Right lobe of liver (tissue), 6 donors: ENCODE measurements at regions not wholly inside any gene's neighbourhood (a gene's known extent, or its start where the extent isn't known, plus 50 kb on each side); places are given as distances from the start of the nearest gene placed in this dataset.

Experiments used
- ATAC-seq, 4 donors: fragments of 200-7000 bp; cut with Tn5 transposase; one replicate each; pipeline ENCODE4 v1.9.1; 2020; ENCODE audit warnings: mild to moderate bottlenecking in 4 of 4, moderate library complexity in 4 of 4
- DNase-seq, 3 donors: peaks; one replicate each; pipeline ENCODE4 v3.0.0-alpha.2; 2020
- H3K27ac ChIP-seq, 3 donors: fragments of 200-600 bp; one replicate each; pipeline ENCODE4 v1.8.0; 2022
- H3K27me3 ChIP-seq, 2 donors: fragments of 200-600 bp; one replicate each; pipeline ENCODE4 v1.8.0; 2022
- H3K36me3 ChIP-seq, 4 donors: fragments of 200-600 bp; sonication (generic) in 1 of 4; one replicate each; pipeline versions ENCODE4 v1.5.1 to v1.8.0; 2017 to 2022; ENCODE audit warnings: control low read depth in 1 of 4
- H3K4me1 ChIP-seq, 4 donors: fragments of 200-600 bp; sonication (generic) in 1 of 4; one replicate each; pipeline versions ENCODE4 v1.5.1 to v1.8.0; 2017 to 2022; ENCODE audit warnings: control low read depth in 1 of 4
- H3K4me3 ChIP-seq, 3 donors: fragments of 200-600 bp; one replicate each; pipeline ENCODE4 v1.8.0; 2022
- H3K9me3 ChIP-seq, 4 donors: fragments of 200-600 bp; sonication (generic) in 1 of 4; one replicate each; pipeline versions ENCODE4 v1.5.1 to v1.8.0; 2017 to 2022; ENCODE audit warnings: control low read depth in 1 of 4
- POLR2A ChIP-seq: fragments of 450-650 bp; IDR thresholded peaks from one replicate; pipeline ENCODE4 v1.6.1; 2017; ENCODE audit warnings: antibody characterized with exemption, mild to moderate bottlenecking
- WGBS: methylation state at CpG from one replicate; pipeline ENCODE4 v1.1.6; 2018; ENCODE audit warnings: low coverage, low lambda C conversion rate; ENCODE audit not compliant: insufficient coverage; ENCODE audit errors: missing lambda C conversion rate; 5-methylcytosine and 5-hydroxymethylcytosine counted together
- intact Hi-C, 2 donors: fragments of 100-400 bp; cut with DNase I; formaldehyde crosslinking; loops; one replicate each; pipeline versions ENCODE4 v1.11.2 to v1.14.1; 2022
- TF ChIP-seq, protein P1 (sequence below), 4 donors: fragments of 200-600 bp in 3 of 4; fragments of 450-650 bp in 1 of 4; IDR thresholded peaks; one replicate each; pipeline versions ENCODE4 v1.5.1 to v1.8.0; 2016 to 2022; ENCODE audit warnings: antibody characterized with exemption in 4 of 4, mild to moderate bottlenecking in 2 of 4
- donor health status: DM: no; HTN: yes; CAD: no.
- donor health status: DM: no; HTN: no; CAD: no.
- donor health status: DM: no; HTN: no; CAD: no.
- donor health status: DM: no; HTN: yes; CAD: no.
- donor health status: DM: no; HTN: yes; CAD: no.

DNA sequence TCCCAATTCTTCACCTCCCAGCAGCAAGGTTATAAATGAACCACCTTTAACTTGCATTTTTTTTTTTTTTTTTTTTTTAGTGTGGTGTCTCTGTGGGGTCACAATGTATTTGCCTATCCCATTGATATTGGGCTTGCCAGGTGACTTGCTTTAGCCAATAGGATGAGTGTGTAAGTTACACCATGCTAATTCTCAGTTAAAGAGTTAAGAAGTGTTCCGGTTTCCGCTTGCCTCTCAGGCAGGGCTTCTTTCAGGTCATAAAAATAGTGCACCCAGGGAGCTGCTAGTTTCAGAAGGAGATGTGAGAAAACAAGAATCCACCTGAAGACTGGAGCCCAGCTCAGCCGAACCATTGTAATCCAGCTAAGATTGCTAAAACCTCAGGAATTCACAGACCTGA, 84.2 kb upstream of the PTPRD start:
- Histone ChIP-seq H3K9me3 (no peaks in the 10 kb centered on the region), H3K4me1 (no peaks in the 10 kb centered on the region), H3K4me3 (no peak overlapping the region), H3K36me3 (no peaks in the 10 kb centered on the region), H3K27me3 (no peaks in the 10 kb centered on the region), H3K27ac (no peak overlapping the region)
- TF ChIP-seq POLR2A: no peak
- TF ChIP-seq, protein P1, sequence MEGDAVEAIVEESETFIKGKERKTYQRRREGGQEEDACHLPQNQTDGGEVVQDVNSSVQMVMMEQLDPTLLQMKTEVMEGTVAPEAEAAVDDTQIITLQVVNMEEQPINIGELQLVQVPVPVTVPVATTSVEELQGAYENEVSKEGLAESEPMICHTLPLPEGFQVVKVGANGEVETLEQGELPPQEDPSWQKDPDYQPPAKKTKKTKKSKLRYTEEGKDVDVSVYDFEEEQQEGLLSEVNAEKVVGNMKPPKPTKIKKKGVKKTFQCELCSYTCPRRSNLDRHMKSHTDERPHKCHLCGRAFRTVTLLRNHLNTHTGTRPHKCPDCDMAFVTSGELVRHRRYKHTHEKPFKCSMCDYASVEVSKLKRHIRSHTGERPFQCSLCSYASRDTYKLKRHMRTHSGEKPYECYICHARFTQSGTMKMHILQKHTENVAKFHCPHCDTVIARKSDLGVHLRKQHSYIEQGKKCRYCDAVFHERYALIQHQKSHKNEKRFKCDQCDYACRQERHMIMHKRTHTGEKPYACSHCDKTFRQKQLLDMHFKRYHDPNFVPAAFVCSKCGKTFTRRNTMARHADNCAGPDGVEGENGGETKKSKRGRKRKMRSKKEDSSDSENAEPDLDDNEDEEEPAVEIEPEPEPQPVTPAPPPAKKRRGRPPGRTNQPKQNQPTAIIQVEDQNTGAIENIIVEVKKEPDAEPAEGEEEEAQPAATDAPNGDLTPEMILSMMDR (IDR thresholded peaks at IDR 0.05): no peak
- intact Hi-C loops: no loop called here
- no peak for DNase-seq
- WGBS: 71% methylated on average over 3 of the region's 3 CpGs
- ATAC-seq: no peak

DNA sequence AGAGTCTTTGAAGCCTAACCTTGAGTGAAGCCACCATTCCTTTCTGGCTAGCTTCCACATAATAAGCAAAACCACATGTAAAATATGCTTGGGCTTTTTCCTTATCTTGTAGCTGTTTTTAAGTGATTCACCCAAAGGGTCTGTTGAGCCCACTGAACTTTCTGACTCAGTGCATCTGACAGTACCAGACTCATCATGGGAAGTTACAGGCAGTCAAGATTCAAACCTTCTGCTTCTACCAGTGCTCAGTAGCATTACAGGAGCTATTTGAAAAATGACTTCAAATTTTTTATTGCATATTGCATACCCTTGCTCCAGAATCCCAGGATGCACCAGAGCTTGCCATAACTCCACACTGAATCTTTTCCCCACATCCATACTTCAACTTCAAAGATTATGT, 87.5 kb upstream of the PTPRD start:
- no peak for DNase-seq
- Histone ChIP-seq H3K27ac (no peak overlapping the region), H3K27me3 (no peaks in the 10 kb centered on the region), H3K4me3 (no peak overlapping the region), H3K9me3 (no peaks in the 10 kb centered on the region), H3K4me1 (no peaks in the 10 kb centered on the region), H3K36me3 (no peaks in the 10 kb centered on the region)
- no peak for ATAC-seq
- TF ChIP-seq, protein P1 (IDR thresholded peaks at IDR 0.05): no peak
- TF ChIP-seq POLR2A: no peak
- intact Hi-C loops: no loop called here

DNA sequence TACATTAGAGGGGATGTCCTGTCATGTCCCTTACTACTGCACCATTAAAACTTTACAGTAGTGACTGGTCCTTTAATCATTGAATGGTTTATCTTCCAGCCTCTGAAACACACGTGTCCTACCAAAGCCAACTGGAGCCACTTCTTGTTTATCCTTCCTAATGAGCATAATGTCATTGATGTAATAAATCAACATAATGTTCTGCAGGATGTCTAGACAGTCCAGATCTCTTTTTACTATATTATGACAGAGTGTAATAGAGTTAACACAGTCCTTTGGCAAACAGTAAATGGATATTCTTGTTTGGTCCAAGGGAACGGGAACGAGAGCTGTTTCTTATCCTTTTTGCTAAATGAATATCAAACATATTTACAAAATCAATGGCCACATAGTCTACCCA, 88.1 kb upstream of the PTPRD start:
- whole genome bisulfite sequencing: 32% methylated on average over 3 of the region's 3 CpGs
- no peak for TF ChIP-seq POLR2A
- TF ChIP-seq, protein P1 (IDR thresholded peaks at IDR 0.05): no peak

DNA sequence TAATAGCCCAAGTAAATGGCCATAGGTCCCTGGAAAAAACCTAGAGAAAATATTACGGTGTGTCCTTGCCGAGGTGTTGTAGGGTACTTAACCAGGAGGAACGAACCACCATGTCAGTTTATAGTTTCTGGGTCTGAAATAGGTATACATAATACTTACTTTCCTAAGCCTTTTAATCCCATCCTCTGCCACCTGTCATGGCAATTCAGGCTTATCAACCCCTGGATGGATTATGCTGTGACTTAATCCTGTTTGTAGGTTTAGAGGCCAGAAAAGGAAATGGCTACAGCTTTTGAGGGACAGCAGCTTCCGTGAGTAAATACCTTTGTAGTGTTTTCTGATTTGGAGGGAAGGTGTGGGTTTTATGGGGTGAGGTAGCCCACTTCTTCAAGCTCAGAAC, 89.1 kb upstream of the PTPRD start:
- H3K4me3 ChIP-seq: no peak overlapping the region
- no peak for ATAC-seq
- no peaks in the 10 kb centered on the region for H3K36me3 ChIP-seq
- no peaks in the 10 kb centered on the region for H3K4me1 ChIP-seq
- H3K27me3 ChIP-seq: no peaks in the 10 kb centered on the region
- no peaks in the 10 kb centered on the region for H3K9me3 ChIP-seq
- WGBS: 60% methylated on average over 4 of the region's 4 CpGs
- TF ChIP-seq POLR2A: no peak
- TF ChIP-seq, protein P1 (IDR thresholded peaks at IDR 0.05): no peak
- no peak for DNase-seq
- intact Hi-C loops: no loop called here
- H3K27ac ChIP-seq: no peak overlapping the region

More for the DNA sequence above, 88.1 kb upstream of the PTPRD start:
- no peak for ATAC-seq
- DNase-seq: no peak
- H3K4me1 ChIP-seq: no peaks in the 10 kb centered on the region
- no peaks in the 10 kb centered on the region for H3K27me3 ChIP-seq
- intact Hi-C loops: no loop called here
- no peak overlapping the region for H3K4me3 ChIP-seq
- H3K36me3 ChIP-seq: no peaks in the 10 kb centered on the region
- H3K27ac ChIP-seq: no peak overlapping the region
- H3K9me3 ChIP-seq: no peaks in the 10 kb centered on the region

DNA sequence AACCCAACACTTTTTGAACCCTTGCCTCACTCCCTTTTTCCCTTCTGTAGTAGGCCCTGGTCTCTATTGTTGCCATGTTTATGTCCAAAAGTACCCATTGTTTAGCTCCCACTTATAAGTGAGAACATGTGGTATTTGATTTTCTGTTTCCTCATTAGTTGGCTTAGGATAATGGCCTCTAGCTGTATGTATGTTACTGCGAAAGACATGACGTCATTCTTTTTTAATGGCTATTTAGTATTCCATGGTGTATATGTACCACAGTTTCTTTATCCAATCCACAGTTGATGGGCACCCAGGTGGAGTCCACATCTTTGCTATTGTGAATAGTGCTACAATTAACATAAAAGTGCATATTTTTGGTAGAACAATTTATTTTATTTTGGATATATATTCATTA, 90.3 kb upstream of the PTPRD start:
- no peak overlapping the region for H3K4me3 ChIP-seq
- no peak for DNase-seq
- no peaks in the 10 kb centered on the region for H3K9me3 ChIP-seq
- H3K36me3 ChIP-seq: no peaks in the 10 kb centered on the region
- no peak overlapping the region for H3K27ac ChIP-seq
- no peaks in the 10 kb centered on the region for H3K27me3 ChIP-seq
- H3K4me1 ChIP-seq: no peaks in the 10 kb centered on the region
- intact Hi-C loops: no loop called here
- TF ChIP-seq, protein P1 (IDR thresholded peaks at IDR 0.05): no peak
- no peak for TF ChIP-seq POLR2A
- WGBS: 41% methylated on average over 2 of the region's 2 CpGs
- no peak for ATAC-seq
